ENCODE measurements at regions not wholly inside any gene's neighbourhood (a gene's known extent, or its start where the extent isn't known, plus 50 kb on each side); places are given as distances from the start of the nearest gene placed in this dataset.

- DNase-seq (ENCODE audit: low spot score) = no peak
Observed at GRCh38 chr7:33701189-33701740, 204.1 kb upstream of the BMPER start.

- DNase-seq (ENCODE audit: low spot score) = no peak
Observed at GRCh38 chr7:33701927-33702326, 203.4 kb upstream of the BMPER start.

GRCh38 chr7:33702514-33703054 is 202.8 kb upstream of the BMPER start:
- no peak for DNase-seq (ENCODE audit: low spot score)

GRCh38 chr7:33705333-33705833 is 200.0 kb upstream of the BMPER start:
- DNase-seq (ENCODE audit: low spot score) = no peak

- DNase-seq (ENCODE audit: low spot score) = no peak
Observed at GRCh38 chr7:33706186-33706585, 199.2 kb upstream of the BMPER start.

GRCh38 chr7:33706771-33707200 is 198.6 kb upstream of the BMPER start:
- no peak for DNase-seq (ENCODE audit: low spot score)

- DNase-seq (ENCODE audit: low spot score) = no peak
Observed at GRCh38 chr7:33707427-33707826, 197.9 kb upstream of the BMPER start.

- DNase-seq (ENCODE audit: low spot score) = peak; percentile 60
Observed at GRCh38 chr7:33710608-33711007, 194.7 kb upstream of the BMPER start.

GRCh38 chr7:33711231-33712019 is 193.9 kb upstream of the BMPER start:
- no peak for DNase-seq (ENCODE audit: low spot score)

GRCh38 chr7:33712020-33712414 is 193.3 kb upstream of the BMPER start:
- DNase-seq (ENCODE audit: low spot score) = no peak

GRCh38 chr7:33714208-33714607 is 191.1 kb upstream of the BMPER start:
- no peak for DNase-seq (ENCODE audit: low spot score)

GRCh38 chr7:33716581-33717477 is 188.5 kb upstream of the BMPER start:
- peak; percentile 63 for DNase-seq (ENCODE audit: low spot score)

- no peak for DNase-seq (ENCODE audit: low spot score)
Observed at GRCh38 chr7:33719059-33719581, 186.2 kb upstream of the BMPER start.

GRCh38 chr7:33720139-33720538 is 185.2 kb upstream of the BMPER start:
- DNase-seq (ENCODE audit: low spot score) = no peak

GRCh38 chr7:33720870-33721269 is 184.5 kb upstream of the BMPER start:
- no peak for DNase-seq (ENCODE audit: low spot score)

- no peak for DNase-seq (ENCODE audit: low spot score)
Observed at GRCh38 chr7:33721895-33722294, 183.4 kb upstream of the BMPER start.

- DNase-seq (ENCODE audit: low spot score) = peak; percentile 89
Observed at GRCh38 chr7:33722383-33723101, 182.8 kb upstream of the BMPER start.

- no peak for DNase-seq (ENCODE audit: low spot score)
Observed at GRCh38 chr7:33724201-33724600, 181.1 kb upstream of the BMPER start.

GRCh38 chr7:33725111-33726025 is 180.0 kb upstream of the BMPER start:
- no peak for DNase-seq (ENCODE audit: low spot score)

GRCh38 chr7:33726582-33726981 is 178.8 kb upstream of the BMPER start:
- no peak for DNase-seq (ENCODE audit: low spot score)

Measured in kidney tubule cell (primary cell).